Caco-2 (cell line): ENCODE measurements at regions not wholly inside any gene's neighbourhood (a gene's known extent, or its start where the extent isn't known, plus 50 kb on each side); places are given as distances from the start of the nearest gene placed in this dataset.
A peak's percentile ranks its signal among the peaks of the same experiment; 100 is the strongest.

ENCODE experiments used
- BruUV-seq: library from RNA; stranded (reverse); fragments of 400-500 nt; replicated peaks from 2 replicates; lab custom pipeline; 2021; lab: Mats Ljungman, UMichigan
- CTCF ChIA-PET: fragments of 300-600 bp; sonication (Branson Sonifier 250); formaldehyde crosslinking; loops from one replicate; lab custom pipeline; 2022; ENCODE audit warnings: antibody characterized with exemption; lab: Charles Lee
- POLR2A ChIA-PET: fragments of 300-600 bp; sonication (Branson Sonifier 250); formaldehyde crosslinking; loops from one replicate; lab custom pipeline; 2022; ENCODE audit warnings: antibody characterized with exemption; lab: Charles Lee
- DNase-seq, 2 experiments: peaks; one replicate each; pipeline versions ENCODE4 v3.0.0 to v3.0.0-alpha.2; 2020 to 2022
- H3K27me3 ChIP-seq: replicated peaks from 2 replicates; pipeline ENCODE4 v1.6.0; 2011; ENCODE audit warnings: low read length; ENCODE audit not compliant: control insufficient read depth, insufficient read depth
- H3K36me3 ChIP-seq: 2 replicates; pipeline ENCODE4 v1.5.1; 2011; ENCODE audit warnings: low read length; ENCODE audit not compliant: control insufficient read depth, insufficient read depth
- H3K4me1 ChIP-seq: fragments of 250-450 bp; sonication (Bioruptor Pico); 2 replicates; pipeline ENCODE4 v1.5.1; 2020; ENCODE audit warnings: mild to moderate bottlenecking
- H3K4me3 ChIP-seq: 2 replicates; pipeline ENCODE4 v1.5.1; 2011; ENCODE audit warnings: low read depth, mild to moderate bottlenecking, control low read depth, low read length
- H3K9me3 ChIP-seq: fragments of 250-450 bp; sonication (Bioruptor Pico); 2 replicates; pipeline ENCODE4 v1.5.1; 2020; ENCODE audit warnings: mild to moderate bottlenecking, moderate library complexity
- H3K27ac Mint-ChIP-seq: one replicate; pipeline ENCODE4 v1.8.0; 2022; ENCODE audit warnings: mixed read lengths; ENCODE audit not compliant: unreplicated experiment
- H3K27me3 Mint-ChIP-seq: one replicate; pipeline ENCODE4 v1.8.0; 2022; ENCODE audit warnings: mixed read lengths; ENCODE audit not compliant: insufficient read depth, unreplicated experiment
- H3K36me3 Mint-ChIP-seq: one replicate; pipeline ENCODE4 v1.8.0; 2022; ENCODE audit warnings: mild to moderate bottlenecking, mixed read lengths; ENCODE audit not compliant: insufficient read depth, unreplicated experiment
- H3K4me1 Mint-ChIP-seq: one replicate; pipeline ENCODE4 v1.8.0; 2022; ENCODE audit warnings: low read depth, mixed read lengths; ENCODE audit not compliant: unreplicated experiment
- H3K4me3 Mint-ChIP-seq: one replicate; pipeline ENCODE4 v1.8.0; 2022; ENCODE audit warnings: mild to moderate bottlenecking, moderate library complexity, mixed read lengths; ENCODE audit not compliant: unreplicated experiment
- H3K9me3 Mint-ChIP-seq: one replicate; pipeline ENCODE4 v1.8.0; 2022; ENCODE audit warnings: mixed read lengths; ENCODE audit not compliant: unreplicated experiment
- intact Hi-C: fragments of 100-400 bp; cut with micrococcal nuclease; formaldehyde crosslinking; loops from one replicate; pipeline ENCODE4 v1.10.0; 2022; ENCODE audit not compliant: unreplicated experiment
- TF ChIP-seq, protein P1 (sequence below), 2 experiments: fragments of 200-600 bp in 1 of 2; IDR thresholded peaks; 1 replicate in 1 of 2; 2 replicates in 1 of 2; pipeline versions ENCODE4 v1.5.1 to v1.8.0; 2011 to 2022; ENCODE audit warnings: antibody characterized with exemption in 1 of 2, control low read depth in 1 of 2, inconsistent platforms in 1 of 2, low read depth in 1 of 2, low read length in 1 of 2, mild to moderate bottlenecking in 1 of 2, moderate library complexity in 1 of 2; ENCODE audit not compliant: insufficient read depth in 1 of 2, severe bottlenecking in 1 of 2, unreplicated experiment in 1 of 2

DNA sequence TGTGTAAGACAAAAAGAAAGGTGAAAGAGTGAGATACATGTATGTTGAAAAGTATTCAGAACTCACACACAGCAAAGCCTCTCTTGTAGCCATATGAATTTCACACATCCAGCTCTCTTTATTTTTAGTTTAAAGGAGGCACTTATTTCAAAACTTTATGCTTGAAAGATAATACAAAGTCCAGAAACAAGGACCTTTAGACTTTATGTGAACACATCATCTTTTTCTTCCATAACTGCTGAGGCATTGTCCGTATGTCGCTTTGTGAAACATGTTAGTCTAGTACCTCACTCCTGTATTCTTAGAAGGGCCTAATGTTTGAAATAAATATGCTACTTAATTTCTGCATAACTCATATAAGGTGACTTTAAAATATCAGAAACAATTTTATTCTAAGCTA is 763.4 kb downstream of the GBE1 start:
- Mint-ChIP-seq H3K4me3 (peak overlapping the region; percentile 51), H3K4me1 (peaks cover 35% of the 10 kb centered on the region), H3K27me3 (no peaks in the 10 kb centered on the region), H3K9me3 (peaks cover 33% of the 10 kb centered on the region), H3K36me3 (peaks cover 5% of the 10 kb centered on the region), H3K27ac (peak overlapping the region; percentile 70)
- no TSS peak for BruUV-seq
- peaks cover 47% of the 10 kb centered on the region for H3K4me1 ChIP-seq
- ChIA-PET POLR2A (no interaction called here), CTCF (no interaction called here)
- H3K36me3 ChIP-seq, result no peaks in the 10 kb centered on the region
- DNase-seq, result no peak
- no peak overlapping the region; the same call in 1 of the 2 replicates for H3K4me3 ChIP-seq
- intact Hi-C loops, result no loop called here
- H3K9me3 ChIP-seq, result 0 out of 2 replicates have a peak, but pooled peaks cover 3% of the 10 kb centered on the region
- TF ChIP-seq, protein P1, sequence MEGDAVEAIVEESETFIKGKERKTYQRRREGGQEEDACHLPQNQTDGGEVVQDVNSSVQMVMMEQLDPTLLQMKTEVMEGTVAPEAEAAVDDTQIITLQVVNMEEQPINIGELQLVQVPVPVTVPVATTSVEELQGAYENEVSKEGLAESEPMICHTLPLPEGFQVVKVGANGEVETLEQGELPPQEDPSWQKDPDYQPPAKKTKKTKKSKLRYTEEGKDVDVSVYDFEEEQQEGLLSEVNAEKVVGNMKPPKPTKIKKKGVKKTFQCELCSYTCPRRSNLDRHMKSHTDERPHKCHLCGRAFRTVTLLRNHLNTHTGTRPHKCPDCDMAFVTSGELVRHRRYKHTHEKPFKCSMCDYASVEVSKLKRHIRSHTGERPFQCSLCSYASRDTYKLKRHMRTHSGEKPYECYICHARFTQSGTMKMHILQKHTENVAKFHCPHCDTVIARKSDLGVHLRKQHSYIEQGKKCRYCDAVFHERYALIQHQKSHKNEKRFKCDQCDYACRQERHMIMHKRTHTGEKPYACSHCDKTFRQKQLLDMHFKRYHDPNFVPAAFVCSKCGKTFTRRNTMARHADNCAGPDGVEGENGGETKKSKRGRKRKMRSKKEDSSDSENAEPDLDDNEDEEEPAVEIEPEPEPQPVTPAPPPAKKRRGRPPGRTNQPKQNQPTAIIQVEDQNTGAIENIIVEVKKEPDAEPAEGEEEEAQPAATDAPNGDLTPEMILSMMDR (IDR thresholded peaks at IDR 0.05; ENCODE audit: insufficient read depth in 1 of 2, low read depth in 1 of 2, low read length in 1 of 2, severe bottlenecking in 1 of 2, unreplicated experiment in 1 of 2), result no peak
- H3K27me3 ChIP-seq, result no peaks in the 10 kb centered on the region

DNA sequence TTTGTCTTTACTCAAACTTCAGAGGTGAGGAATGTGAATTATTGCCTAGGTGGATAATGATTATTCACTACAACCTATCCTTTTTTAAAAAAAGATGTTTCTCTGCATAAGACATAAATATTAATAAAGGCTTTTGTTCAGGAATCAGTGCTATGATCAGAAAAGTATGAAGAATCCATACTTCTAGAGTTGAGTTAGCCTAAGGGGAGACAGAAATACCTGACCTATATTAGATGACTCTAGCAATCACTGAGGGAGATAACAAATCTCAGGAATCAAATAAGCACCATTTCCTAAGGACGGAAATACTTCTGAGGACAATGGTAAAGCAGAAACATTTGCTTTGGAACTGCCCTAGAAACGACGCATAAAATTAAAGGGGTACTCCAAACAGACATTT is 763.8 kb downstream of the GBE1 start:
- Mint-ChIP-seq H3K36me3 (peaks cover 5% of the 10 kb centered on the region), H3K4me1 (peaks cover 37% of the 10 kb centered on the region), H3K9me3 (peaks cover 33% of the 10 kb centered on the region), H3K27me3 (no peaks in the 10 kb centered on the region), H3K4me3 (peak overlapping the region; percentile 51), H3K27ac (peak overlapping the region; percentile 70)
- no peaks in the 10 kb centered on the region for H3K27me3 ChIP-seq
- CTCF ChIA-PET, result no interaction called here
- 0 out of 2 replicates have a peak, but pooled peaks cover 3% of the 10 kb centered on the region for H3K9me3 ChIP-seq
- intact Hi-C loops, result loop anchor here (1.0 kb wide), 1 partner anchor 264 kb away; no protein-coding TSS in a partner anchor
- no peaks in the 10 kb centered on the region for H3K36me3 ChIP-seq
- H3K4me3 ChIP-seq, result no peak overlapping the region
- no TSS peak for BruUV-seq
- TF ChIP-seq, protein P1 (IDR thresholded peaks at IDR 0.05; ENCODE audit: insufficient read depth in 1 of 2, low read depth in 1 of 2, low read length in 1 of 2, severe bottlenecking in 1 of 2, unreplicated experiment in 1 of 2), result no peak
- H3K4me1 ChIP-seq, result peaks cover 51% of the 10 kb centered on the region
- POLR2A ChIA-PET, result no interaction called here
- DNase-seq, result peak in 1 of 2 experiments; percentile 24

DNA sequence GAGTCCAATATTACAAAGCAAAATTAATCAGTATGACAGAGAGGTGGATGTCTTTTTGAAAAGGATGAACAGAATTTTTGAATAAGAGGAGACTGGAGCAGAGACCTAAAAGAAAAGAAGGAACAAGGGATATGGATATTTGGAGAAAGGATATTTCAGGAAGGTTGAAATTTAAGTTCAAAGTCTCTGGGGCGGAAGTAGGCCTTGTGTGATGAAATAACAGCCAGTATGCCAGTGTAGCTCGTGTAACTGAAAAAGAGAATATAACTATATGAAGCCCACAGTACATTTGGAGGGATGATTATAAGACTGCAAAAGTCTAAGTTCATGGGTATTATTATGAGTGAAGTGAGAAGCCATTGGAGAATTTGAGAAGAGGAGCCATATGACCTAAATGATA is 766.7 kb downstream of the GBE1 start:
- H3K9me3 ChIP-seq, result peaks cover 7% of the 10 kb centered on the region; the same call in 1 of the 2 replicates
- H3K36me3 ChIP-seq, result no peaks in the 10 kb centered on the region
- H3K27me3 Mint-ChIP-seq, result no peaks in the 10 kb centered on the region
- ChIA-PET CTCF (no interaction called here), POLR2A (no interaction called here)
- H3K4me3 Mint-ChIP-seq, result no peak overlapping the region
- H3K27me3 ChIP-seq, result no peaks in the 10 kb centered on the region
- peaks cover 37% of the 10 kb centered on the region for H3K4me1 Mint-ChIP-seq
- intact Hi-C loops, result loop anchor here (5.0 kb wide), 1 partner anchor 178 kb away; no protein-coding TSS in a partner anchor
- no peak for DNase-seq
- no peak overlapping the region for H3K4me3 ChIP-seq
- no peak overlapping the region for H3K27ac Mint-ChIP-seq
- TF ChIP-seq, protein P1 (IDR thresholded peaks at IDR 0.05; ENCODE audit: insufficient read depth in 1 of 2, low read depth in 1 of 2, low read length in 1 of 2, severe bottlenecking in 1 of 2, unreplicated experiment in 1 of 2), result no peak
- peaks cover 5% of the 10 kb centered on the region for H3K36me3 Mint-ChIP-seq
- peaks cover 27% of the 10 kb centered on the region for H3K9me3 Mint-ChIP-seq
- BruUV-seq, result no TSS peak
- peaks cover 52% of the 10 kb centered on the region for H3K4me1 ChIP-seq
